SK-N-SH (cell line): ENCODE measurements at regions not wholly inside any gene's neighbourhood (a gene's known extent, or its start where the extent isn't known, plus 50 kb on each side); places are given as distances from the start of the nearest gene placed in this dataset.

ENCODE experiments used
- CTCF ChIA-PET: fragments of 300-600, 350-600 bp; formaldehyde crosslinking; extraction: SDS; loops from one replicate; lab custom pipeline; 2021; lab: Yijun Ruan, JAX
- POLR2A ChIA-PET: fragments of 350-600 bp; sonication (Branson Sonifier 250); formaldehyde crosslinking; extraction: SDS; loops from one replicate; lab custom pipeline; 2020; ENCODE audit warnings: antibody characterized with exemption, inconsistent platforms; lab: Yijun Ruan, JAX
- DNase-seq: peaks from one replicate; pipeline ENCODE4 v3.0.0; 2012
- H2AFZ ChIP-seq: fragments of 200-600 bp; sonication (generic); 2 replicates; pipeline ENCODE4 v1.8.1; 2016; ENCODE audit warnings: antibody characterized with exemption, mild to moderate bottlenecking, low read depth
- H3F3A ChIP-seq: fragments of 200-600 bp; sonication (generic); replicated peaks from 2 replicates; pipeline ENCODE3; 2016; ENCODE audit warnings: antibody characterized with exemption, mild to moderate bottlenecking; ENCODE audit not compliant: insufficient read depth
- H3K27ac ChIP-seq, 2 experiments: fragments of 200-500 bp in 1 of 2; fragments of 200-600 bp in 1 of 2; sonication (Bioruptor generic) in 1 of 2; sonication (generic), shearing (Covaris generic) in 1 of 2; 2 replicates each; pipeline versions ENCODE4 v1.5.1 to v1.6.1; 2014 to 2016; ENCODE audit warnings: low read depth in 2 of 2, inconsistent platforms in 1 of 2, low read length in 1 of 2, mild to moderate bottlenecking in 1 of 2, mixed read lengths in 1 of 2
- H3K27me3 ChIP-seq: fragments of 200-600 bp; sonication (generic), shearing (Covaris generic); 2 replicates; pipeline ENCODE4 v1.6.1; 2016; ENCODE audit warnings: mixed run types; ENCODE audit not compliant: insufficient read depth
- H3K36me3 ChIP-seq, 2 experiments: fragments of 200-500 bp in 1 of 2; fragments of 200-600 bp in 1 of 2; sonication (Bioruptor generic) in 1 of 2; sonication (generic) in 1 of 2; replicated peaks in 1 of 2; 2 replicates each; pipeline versions ENCODE3 to v1.5.1; 2014 to 2016; ENCODE audit warnings: low read length in 1 of 2, mild to moderate bottlenecking in 1 of 2; ENCODE audit not compliant: insufficient read depth in 2 of 2, control insufficient read depth in 1 of 2
- H3K4me1 ChIP-seq, 2 experiments: fragments of 200-500 bp in 1 of 2; fragments of 200-600 bp in 1 of 2; sonication (Bioruptor generic) in 1 of 2; sonication (generic), shearing (Covaris generic) in 1 of 2; 2 replicates each; pipeline versions ENCODE4 v1.5.1 to v1.6.1; 2014 to 2016; ENCODE audit warnings: low read depth in 1 of 2, low read length in 1 of 2, mixed run types in 1 of 2; ENCODE audit not compliant: insufficient read depth in 2 of 2, control insufficient read depth in 1 of 2
- H3K4me2 ChIP-seq: fragments of 200-600 bp; sonication (generic), shearing (Covaris generic); 2 replicates; pipeline ENCODE4 v1.6.1; 2017; ENCODE audit warnings: mixed run types
- H3K4me3 ChIP-seq, 2 experiments: fragments of 200-500 bp in 1 of 2; fragments of 200-600 bp in 1 of 2; sonication (Bioruptor generic) in 1 of 2; sonication (generic), shearing (Covaris generic) in 1 of 2; 2 replicates each; pipeline versions ENCODE4 v1.5.1 to v1.8.1; 2014 to 2016; ENCODE audit warnings: low read depth in 2 of 2, inconsistent platforms in 1 of 2, low read length in 1 of 2, mild to moderate bottlenecking in 1 of 2, mixed read lengths in 1 of 2, moderate library complexity in 1 of 2
- H3K79me2 ChIP-seq: fragments of 200-600 bp; sonication (generic); 2 replicates; pipeline ENCODE4 v1.8.1; 2017; ENCODE audit warnings: mild to moderate bottlenecking; ENCODE audit not compliant: insufficient read depth
- H3K9ac ChIP-seq: fragments of 200-600 bp; sonication (generic); 2 replicates; pipeline ENCODE4 v1.6.1; 2017; ENCODE audit warnings: mixed run types
- H3K9me2 ChIP-seq: fragments of 200-600 bp; sonication (generic); 2 replicates; pipeline ENCODE4 v1.6.1; 2017; ENCODE audit warnings: mixed run types
- H3K9me3 ChIP-seq: fragments of 200-600 bp; sonication (generic); 2 replicates; pipeline ENCODE4 v1.6.1; 2017; ENCODE audit warnings: mixed run types, mild to moderate bottlenecking, moderate library complexity
- H4K20me1 ChIP-seq: fragments of 200-600 bp; sonication (generic); 2 replicates; pipeline ENCODE4 v1.6.1; 2017; ENCODE audit warnings: mild to moderate bottlenecking, mixed run types; ENCODE audit not compliant: insufficient read depth
- CHD2 ChIP-seq: fragments of 150-350 bp; IDR thresholded peaks from 2 replicates; pipeline ENCODE4 v1.6.1; 2018; ENCODE audit warnings: low read length; ENCODE audit not compliant: partially characterized antibody
- ELF1 ChIP-seq: IDR thresholded peaks from 2 replicates; pipeline ENCODE4 v1.4.0; 2012
- EZH2phosphoT487 ChIP-seq: fragments of 200-600 bp; sonication (generic); IDR thresholded peaks from 2 replicates; pipeline ENCODE4 v1.6.1; 2017; ENCODE audit warnings: low read depth, mixed run types, mild to moderate bottlenecking, antibody characterized with exemption, moderate library complexity, borderline replicate concordance
- GABPA ChIP-seq: IDR thresholded peaks from 2 replicates; pipeline ENCODE4 v1.4.0; 2012; ENCODE audit warnings: low read depth, mild to moderate bottlenecking
- IRF3 ChIP-seq: fragments of 150-350 bp; IDR thresholded peaks from 2 replicates; pipeline ENCODE4 v1.6.1; 2016; ENCODE audit warnings: mild to moderate bottlenecking, low read depth, low read length
- MEF2A ChIP-seq: IDR thresholded peaks from 2 replicates; pipeline ENCODE4 v1.4.0; 2012; ENCODE audit warnings: low read depth, borderline replicate concordance
- MXI1 ChIP-seq: IDR thresholded peaks from 2 replicates; pipeline ENCODE4 v1.6.1; 2012; ENCODE audit warnings: mild to moderate bottlenecking, low read depth, low read length, improper control_type of control experiment
- RAD21 ChIP-seq: IDR thresholded peaks from 2 replicates; pipeline ENCODE4 v1.6.1; 2012; ENCODE audit warnings: mild to moderate bottlenecking, low read length
- RCOR1 ChIP-seq: fragments of 150-350 bp; IDR thresholded peaks from 2 replicates; pipeline ENCODE4 v1.6.1; 2017; ENCODE audit warnings: antibody characterized with exemption, low read length
- REST ChIP-seq: IDR thresholded peaks from 2 replicates; pipeline ENCODE4 v1.6.1; 2012; ENCODE audit warnings: mild to moderate bottlenecking, low read depth, low read length, moderate library complexity
- RFX5 ChIP-seq: IDR thresholded peaks from 2 replicates; pipeline ENCODE4 v1.6.1; 2012; ENCODE audit warnings: mild to moderate bottlenecking, improper control_type of control experiment, low read length
- SMC3 ChIP-seq: IDR thresholded peaks from 2 replicates; pipeline ENCODE4 v1.6.1; 2012; ENCODE audit warnings: low read depth, low read length, improper control_type of control experiment
- USF1 ChIP-seq: IDR thresholded peaks from 2 replicates; pipeline ENCODE4 v1.4.0; 2012; ENCODE audit warnings: low read depth, borderline replicate concordance
- WGBS: methylation state at CpG from one replicate; pipeline ENCODE4 v1.1.6; 2017; ENCODE audit warnings: low lambda C conversion rate; 5-methylcytosine and 5-hydroxymethylcytosine counted together
- TF ChIP-seq, protein P1 (sequence below): IDR thresholded peaks from 2 replicates; pipeline ENCODE4; 2012

GRCh38 chr9:20112205-20112783 is 323.5 kb upstream of the SLC24A2 start:
- H3K9me3 ChIP-seq, result no peaks in the 10 kb centered on the region
- no peaks in the 10 kb centered on the region for H3K27me3 ChIP-seq
- ChIA-PET CTCF (interaction anchor here (0.9 kb wide), 1 partner anchor 14 kb away, joined by 3 read pairs; no protein-coding TSS in a partner anchor), POLR2A (no interaction called here)
- no peaks in the 10 kb centered on the region for H3K79me2 ChIP-seq
- no peaks in the 10 kb centered on the region for H3K9me2 ChIP-seq
- H3K27ac ChIP-seq, result no peak overlapping the region
- no peak overlapping the region for H2AFZ ChIP-seq
- TF ChIP-seq MEF2A (no peak), RAD21 (no peak), EZH2phosphoT487 (no peak), REST (no peak), GABPA (no peak), ELF1 (no peak), RCOR1 (no peak), SMC3 (no peak), RFX5 (no peak), MXI1 (no peak)
- no peaks in the 10 kb centered on the region for H3F3A ChIP-seq
- H4K20me1 ChIP-seq, result no peaks in the 10 kb centered on the region
- DNase-seq, result no peak
- H3K4me1 ChIP-seq, result no peaks in the 10 kb centered on the region; a peak in 1 of 4 replicates
- WGBS, result 25% methylated on average over 7 of the region's 7 CpGs
- H3K36me3 ChIP-seq, result no peaks in the 10 kb centered on the region
- H3K4me3 ChIP-seq, result no peak overlapping the region
- H3K4me2 ChIP-seq, result no peak overlapping the region
- H3K9ac ChIP-seq, result no peak overlapping the region

DNA sequence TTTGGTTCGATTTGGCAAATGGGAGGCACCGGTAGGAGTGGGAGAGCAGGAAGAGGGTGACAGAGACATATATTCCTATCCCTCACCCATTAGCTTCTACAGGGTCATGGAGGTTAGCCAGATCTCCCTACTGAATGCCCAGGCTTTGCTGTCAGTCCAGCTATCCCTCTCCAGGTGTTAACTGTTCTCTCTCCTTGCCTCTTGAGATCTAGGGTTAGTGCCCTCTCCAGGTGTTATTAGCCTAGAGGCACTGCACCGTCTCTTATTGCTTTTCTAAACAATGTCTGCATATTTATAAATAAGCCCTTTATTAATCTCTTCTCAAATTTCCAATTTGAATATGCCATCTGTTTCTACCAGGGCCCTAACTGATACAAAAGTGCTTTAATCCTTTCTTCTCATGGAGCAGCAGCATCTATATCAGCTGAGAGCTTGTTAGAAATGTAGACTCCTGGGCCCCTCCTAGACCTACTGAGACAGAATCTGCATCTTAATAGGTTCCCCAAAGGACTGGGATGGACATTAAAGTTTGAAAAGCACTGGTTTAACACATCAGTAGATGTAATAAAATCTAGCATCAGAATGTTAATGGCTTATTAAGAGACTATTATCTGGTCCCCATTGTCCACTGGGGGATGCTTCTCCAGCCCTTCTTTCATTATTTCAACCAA is 322.5 kb upstream of the SLC24A2 start:
- H3K27ac ChIP-seq, result no peak overlapping the region
- no peaks in the 10 kb centered on the region for H3K9me2 ChIP-seq
- H2AFZ ChIP-seq, result no peak overlapping the region
- H3K27me3 ChIP-seq, result no peaks in the 10 kb centered on the region
- no peak overlapping the region for H3K4me3 ChIP-seq
- no peaks in the 10 kb centered on the region for H3K36me3 ChIP-seq
- H4K20me1 ChIP-seq, result no peaks in the 10 kb centered on the region
- H3F3A ChIP-seq, result no peaks in the 10 kb centered on the region
- DNase-seq, result no peak
- CTCF ChIA-PET, result interaction anchor here (0.7 to 0.9 kb wide), 2 partner anchors 12 to 13 kb away, joined by 3 read pairs; no protein-coding TSS in a partner anchor
- no peaks in the 10 kb centered on the region for H3K79me2 ChIP-seq
- POLR2A ChIA-PET, result no interaction called here
- H3K9ac ChIP-seq, result no peak overlapping the region
- WGBS, result 21% methylated on average over 3 of the region's 3 CpGs
- H3K9me3 ChIP-seq, result no peaks in the 10 kb centered on the region
- TF ChIP-seq USF1, result no peak
- TF ChIP-seq, protein P1, sequence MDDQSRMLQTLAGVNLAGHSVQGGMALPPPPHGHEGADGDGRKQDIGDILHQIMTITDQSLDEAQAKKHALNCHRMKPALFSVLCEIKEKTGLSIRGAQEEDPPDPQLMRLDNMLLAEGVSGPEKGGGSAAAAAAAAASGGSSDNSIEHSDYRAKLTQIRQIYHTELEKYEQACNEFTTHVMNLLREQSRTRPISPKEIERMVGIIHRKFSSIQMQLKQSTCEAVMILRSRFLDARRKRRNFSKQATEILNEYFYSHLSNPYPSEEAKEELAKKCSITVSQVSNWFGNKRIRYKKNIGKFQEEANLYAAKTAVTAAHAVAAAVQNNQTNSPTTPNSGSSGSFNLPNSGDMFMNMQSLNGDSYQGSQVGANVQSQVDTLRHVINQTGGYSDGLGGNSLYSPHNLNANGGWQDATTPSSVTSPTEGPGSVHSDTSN, result no peak
- TF ChIP-seq CHD2, result no peak
- no peak for TF ChIP-seq IRF3
- H3K4me1 ChIP-seq, result no peaks in the 10 kb centered on the region; a peak in 1 of 4 replicates
- H3K4me2 ChIP-seq, result no peak overlapping the region
